Activated CD4-positive, alpha-beta T cell treated with anti-CD3 and anti-CD28 coated beads, Interleukin-2, Interleukin-4, amounts not matched to agents 100 ng/mL and 50 ng/mL, durations not matched to agents 16 hours and 8 hours (primary cell): ENCODE measurements at regions not wholly inside any gene's neighbourhood (a gene's known extent, or its start where the extent isn't known, plus 50 kb on each side); places are given as distances from the start of the nearest gene placed in this dataset.

Source experiments
- DNase-seq: peaks from one replicate; pipeline ENCODE4 v3.0.0-alpha.2; 2020; ENCODE audit warnings: low spot score

DNA sequence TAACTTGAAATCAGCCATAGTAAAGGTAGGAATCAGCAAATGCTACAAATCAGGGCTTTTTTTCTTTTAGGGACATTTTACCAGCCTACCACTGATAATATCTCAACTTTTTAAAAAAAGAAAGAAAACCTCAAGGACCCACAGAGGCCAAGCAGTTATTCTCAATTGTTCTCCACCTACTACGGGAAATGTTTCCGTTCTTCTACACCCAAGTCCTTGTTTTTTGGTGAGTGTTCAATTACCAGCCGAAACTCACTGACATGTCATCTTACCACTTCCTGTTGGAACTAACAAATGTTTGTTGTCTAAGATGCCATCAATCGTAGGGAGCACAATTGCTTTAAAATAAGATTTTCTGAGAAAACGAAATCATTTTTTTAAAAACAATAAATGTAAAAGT is 50.2 kb upstream of the CDK1 start:
- DNase-seq: peak; percentile 65

DNA sequence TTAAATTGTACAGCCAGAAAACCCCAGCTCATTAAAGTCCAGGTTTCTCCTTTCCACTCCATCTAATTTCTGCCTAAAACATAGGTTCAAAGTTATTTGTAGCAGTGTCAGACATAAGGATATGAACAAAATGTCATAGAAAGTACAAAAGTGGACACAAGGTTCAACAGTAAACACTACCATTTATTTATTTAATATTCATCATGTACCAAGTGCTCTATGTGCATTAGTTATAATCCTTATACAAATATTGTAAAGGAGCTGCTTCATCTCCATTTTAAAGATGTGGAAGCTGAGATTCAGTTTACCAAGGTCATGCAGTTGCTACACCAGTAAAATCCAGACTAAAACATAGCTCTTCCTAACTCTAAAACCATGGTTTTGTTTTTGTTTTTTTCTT is 52.0 kb upstream of the CDK1 start:
- DNase-seq: no peak

DNA sequence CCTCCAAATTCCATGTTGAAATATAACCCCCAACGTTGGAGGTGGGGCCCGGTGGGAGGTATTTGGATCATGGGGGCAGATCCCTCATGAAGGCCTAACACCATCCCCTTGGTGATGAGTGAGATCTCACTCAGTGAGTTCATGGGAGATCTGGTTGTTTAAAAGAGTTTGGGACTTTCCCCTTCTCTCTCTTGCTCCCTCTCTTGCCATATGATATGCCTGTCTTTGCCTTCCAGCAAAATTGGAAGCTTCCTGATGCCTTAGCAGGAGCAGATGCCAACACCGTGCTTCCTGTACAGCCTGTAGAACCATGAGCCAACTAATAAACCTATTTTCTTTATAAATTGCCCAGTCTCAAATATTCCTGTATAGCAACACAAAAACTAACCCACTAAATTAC is 55.7 kb upstream of the CDK1 start:
- no peak for DNase-seq

DNA sequence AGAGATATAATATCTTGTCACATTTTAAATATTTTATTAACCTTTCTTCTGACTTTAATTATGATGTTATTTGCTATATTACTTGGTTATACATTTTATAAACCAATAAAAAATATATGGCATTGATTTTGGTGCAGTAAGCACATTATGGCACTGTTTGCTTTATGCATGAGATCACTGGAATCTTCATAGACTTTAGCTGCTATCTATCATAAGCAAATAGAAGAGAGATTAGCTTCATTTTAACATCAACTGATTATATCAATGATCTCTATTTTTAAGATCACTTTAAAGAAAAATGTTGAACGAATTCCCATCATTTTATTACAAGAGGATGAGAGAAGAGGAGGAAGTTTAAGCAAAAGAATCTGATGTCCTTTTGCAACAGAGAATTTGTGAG is 58.6 kb upstream of the CDK1 start:
- DNase-seq: no peak

DNA sequence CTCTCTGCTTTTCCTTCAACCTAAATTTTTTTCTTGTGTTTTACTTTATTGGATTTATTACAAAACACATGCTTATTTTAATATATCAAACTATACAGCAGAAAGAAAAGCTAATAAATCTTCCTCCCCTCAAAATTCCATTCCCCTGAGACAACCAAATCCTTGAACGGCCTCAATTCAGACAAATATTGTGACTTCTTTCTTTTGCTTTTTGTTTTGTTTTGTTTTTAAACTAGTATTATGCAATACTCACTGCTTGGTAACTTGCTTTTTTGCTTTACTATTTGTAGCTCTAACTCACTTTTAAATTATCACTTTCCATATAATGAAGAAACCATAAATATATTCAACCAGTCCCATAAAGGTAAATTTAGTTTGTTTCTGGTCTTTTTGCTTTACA is 59.4 kb upstream of the CDK1 start:
- DNase-seq: no peak

DNA sequence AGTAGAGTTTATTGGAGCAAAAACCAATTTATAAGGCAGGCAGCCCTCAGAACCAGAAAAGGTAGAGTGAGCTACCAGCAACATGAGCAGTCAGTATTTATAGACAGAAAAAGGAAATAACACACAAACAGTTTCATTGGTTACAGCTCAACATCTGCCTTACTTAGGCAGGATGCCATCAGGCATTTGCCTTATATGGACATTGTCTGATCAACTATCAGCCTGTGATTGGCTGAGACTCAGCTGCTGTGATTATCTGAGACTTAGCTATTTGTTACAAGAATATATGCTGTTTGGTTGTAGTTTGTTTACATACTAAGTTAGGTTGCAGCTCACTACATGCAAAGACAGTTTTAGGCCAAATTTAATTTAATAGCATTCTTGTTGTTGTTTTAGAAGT is 60.4 kb upstream of the CDK1 start:
- no peak for DNase-seq

DNA sequence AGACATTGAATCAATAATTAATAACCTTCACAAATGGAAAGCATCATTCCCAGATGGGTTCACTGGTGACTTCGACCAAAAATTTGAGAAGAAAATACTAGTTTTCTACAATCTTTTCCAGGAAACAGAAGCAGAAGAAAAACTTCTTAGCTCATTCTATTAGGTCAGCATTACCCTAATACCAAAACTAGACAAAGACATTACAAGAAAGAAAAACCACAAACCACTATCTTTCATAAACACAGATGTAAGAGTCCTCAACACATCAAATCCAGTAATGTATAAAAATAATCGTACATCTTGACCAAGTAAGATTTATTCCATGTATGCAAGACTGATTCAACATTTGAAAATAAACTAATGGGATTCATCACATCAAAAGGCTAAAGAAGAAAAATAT is 64.0 kb upstream of the CDK1 start:
- DNase-seq: no peak

DNA sequence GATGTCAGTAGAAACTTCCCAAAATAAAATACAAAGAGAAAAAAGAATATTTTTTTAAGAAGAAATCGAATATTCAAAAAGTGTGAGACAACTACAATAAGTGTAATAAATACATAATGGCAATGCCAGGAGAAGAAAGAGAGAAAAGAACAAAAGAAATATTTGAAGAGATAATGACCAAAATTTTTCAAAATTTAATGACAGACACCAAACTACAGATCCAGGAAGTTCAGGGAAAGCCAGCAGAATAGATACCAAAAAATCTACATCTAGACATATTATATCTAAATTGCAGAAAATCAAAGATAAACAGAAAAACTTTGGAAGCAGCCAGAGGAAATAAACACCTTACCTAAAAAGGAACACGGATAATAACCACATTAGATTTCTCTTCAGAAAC is 66.8 kb upstream of the CDK1 start:
- no peak for DNase-seq

DNA sequence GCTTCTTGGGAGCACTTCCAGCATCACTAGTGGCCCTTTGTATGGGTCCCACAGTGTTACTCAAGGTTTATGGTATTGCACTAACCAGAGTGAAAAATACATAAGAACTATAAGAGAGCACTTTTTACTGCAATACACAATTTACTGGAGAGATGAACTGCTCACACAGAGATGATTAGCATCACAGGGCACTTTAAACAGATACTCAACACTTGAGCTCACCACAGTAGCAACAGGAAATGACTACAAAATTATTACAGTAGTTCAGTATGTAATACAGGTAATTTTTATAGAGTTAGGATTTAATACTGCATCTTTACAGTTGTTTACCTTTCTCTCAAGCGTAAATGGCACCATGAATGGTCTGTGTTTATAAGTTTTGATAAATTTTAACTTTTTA is 68.2 kb upstream of the CDK1 start:
- no peak for DNase-seq

DNA sequence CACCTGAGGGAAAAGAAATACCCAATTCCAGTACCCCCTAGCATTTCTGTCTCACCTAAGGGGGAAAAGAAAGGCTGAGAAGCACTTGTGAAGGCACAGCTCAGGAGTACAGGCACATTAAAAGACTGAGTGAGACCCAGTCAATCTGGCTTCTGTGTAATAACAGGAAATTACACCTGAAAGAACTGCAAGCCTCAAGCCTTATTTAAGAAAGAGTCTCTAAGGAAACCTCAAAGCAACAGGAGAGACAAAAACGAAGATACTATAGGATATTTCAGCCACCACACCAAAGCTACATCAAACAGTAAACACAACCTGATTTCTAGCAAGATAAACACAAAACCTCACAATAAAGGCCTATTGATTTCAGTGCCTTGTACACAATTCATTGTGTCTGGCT is 69.6 kb upstream of the CDK1 start:
- no peak for DNase-seq

DNA sequence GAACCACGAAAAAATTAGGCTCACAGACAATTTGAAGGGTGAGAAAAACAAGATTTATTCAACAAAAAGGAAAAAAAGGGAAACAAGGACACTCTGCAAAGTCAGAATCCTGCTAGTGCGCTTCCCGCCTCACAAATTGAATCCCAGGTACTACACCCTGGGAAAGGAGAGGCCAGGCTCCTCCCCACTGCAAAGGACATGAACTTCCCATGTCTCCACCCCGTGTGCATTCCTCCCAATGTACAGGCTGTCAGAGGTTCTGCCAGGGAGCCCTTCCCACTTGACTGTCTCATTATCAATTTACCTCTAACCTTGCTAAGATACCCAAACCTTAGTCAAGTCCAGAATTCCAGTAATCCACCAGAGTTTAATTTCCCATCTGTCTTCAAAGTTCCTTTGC is 70.4 kb upstream of the CDK1 start:
- no peak for DNase-seq

DNA sequence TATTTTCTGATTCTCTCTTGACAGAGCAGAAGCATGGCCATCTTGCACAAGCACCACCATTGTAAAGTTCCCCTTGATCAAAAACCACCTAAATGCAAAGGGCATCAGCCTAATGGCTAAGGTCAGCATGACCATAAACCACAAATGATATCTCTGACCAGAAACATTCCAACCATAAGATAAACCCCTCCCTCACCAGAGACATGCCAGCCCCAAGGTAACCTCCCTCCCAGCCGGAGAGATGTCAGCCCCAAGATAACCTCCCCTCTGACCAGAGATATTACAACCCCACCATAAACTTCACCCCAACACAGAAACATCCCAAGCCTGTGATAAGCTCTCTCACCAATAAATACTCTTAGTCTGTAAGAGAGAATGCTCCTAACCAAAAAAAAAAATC is 72.1 kb upstream of the CDK1 start:
- no peak for DNase-seq

DNA sequence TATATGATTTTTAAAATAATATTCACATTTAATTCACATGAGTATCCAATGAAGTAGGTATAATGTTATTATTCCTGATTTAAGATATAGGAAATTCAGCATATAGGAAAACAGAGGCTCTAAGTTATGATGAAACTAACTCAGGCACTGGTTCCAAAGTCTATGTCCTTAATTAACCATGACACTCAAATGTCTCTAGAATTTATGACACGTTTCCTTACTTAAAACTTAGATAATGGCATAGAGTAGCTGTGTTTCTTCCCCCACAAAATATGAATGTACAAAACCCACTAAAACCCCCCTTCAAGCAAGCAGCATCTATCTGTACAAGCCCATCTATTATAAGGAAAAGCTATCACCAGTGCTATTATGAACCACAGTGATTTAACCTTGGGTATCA is 72.9 kb upstream of the CDK1 start:
- DNase-seq: no peak

DNA sequence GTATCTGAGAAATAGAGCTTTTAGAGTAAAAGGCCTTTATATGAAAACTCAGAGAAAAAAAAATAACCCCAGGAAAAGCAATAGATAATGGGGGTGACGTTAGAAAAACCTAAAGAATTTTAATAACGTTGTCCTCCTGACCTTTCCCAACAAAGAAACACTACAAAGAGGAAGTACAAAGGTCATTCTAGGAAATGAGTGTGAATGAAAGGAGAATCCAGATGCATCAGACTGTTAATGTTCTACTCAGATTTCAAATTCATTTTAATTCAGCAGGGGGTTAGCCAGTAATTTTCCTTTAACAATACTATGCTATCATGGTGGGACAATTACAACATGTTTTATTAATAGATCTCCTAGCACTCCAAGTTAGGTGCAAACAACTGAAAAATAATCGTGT is 73.8 kb upstream of the CDK1 start:
- DNase-seq: no peak

DNA sequence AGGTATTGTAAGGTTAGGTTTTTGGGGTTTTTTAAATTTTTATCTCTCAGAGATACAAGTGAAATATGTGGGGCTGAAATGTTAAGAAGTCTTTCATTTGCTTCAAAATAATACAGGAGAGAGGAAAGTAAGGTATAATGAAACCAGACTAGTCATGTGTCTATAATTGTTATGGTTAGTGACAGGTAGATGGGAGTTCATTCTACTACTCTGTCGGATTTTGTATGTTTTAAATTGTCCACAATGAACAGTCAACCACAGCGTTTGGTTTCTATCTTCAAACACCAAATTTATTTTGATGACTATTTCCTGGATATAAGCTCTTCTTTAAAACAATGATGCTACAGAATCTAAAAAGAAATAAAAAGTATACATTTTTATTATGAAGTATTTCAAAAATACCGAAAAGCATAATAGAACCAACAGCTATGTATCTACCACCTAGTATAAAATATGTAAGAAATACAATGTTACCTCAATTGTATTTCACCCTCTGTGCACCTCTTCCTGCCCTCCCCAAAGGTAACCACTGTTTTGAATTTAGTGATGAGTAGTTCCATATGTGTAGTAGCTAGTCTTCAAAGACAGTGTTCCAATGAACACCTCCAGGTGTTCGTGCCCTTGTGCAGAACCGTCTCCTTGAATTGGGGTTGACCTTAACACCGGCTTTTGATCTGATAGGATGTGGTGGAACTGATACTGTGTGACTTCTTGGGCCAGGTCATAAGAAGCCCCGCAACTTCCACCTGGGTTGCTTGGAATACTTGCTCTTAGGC is 74.8 kb upstream of the CDK1 start:
- no peak for DNase-seq

DNA sequence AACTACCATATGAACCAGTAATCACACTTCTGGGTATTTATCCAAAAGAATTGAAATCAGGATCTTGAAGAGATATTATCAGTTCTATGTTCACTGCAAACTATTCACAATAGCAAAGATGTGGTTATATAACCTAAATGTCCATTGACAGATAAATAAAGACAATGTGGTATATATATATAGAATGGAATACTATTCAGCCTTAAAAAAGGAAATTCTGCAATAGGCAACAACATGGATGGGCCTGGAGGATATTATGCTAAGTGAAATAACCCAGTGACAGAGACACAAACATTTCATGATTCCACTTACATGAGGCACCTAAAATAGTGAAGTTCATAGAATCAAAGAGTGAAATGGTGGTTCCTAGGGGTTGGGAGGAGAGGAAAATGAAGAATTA is 90.6 kb upstream of the CDK1 start:
- no peak for DNase-seq

DNA sequence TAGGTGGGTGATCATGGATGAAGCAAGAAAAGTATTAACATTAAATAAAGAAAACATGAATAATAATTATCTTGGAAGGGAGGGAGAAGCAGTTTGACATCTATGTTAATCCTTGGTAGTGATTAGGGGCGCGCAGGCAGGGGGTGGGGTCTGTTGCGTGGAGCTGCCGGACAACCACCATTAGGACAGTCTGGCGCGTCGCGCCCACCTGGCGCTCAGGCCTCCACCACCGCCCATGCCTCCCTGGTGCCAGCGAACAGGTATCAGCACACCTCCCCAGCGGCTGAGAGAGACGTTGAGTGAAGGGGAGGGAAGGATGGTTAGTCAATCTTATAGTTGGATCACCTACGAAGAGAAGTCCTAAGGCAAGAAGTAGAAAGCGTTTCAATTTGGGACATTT is 94.2 kb upstream of the CDK1 start:
- no peak for DNase-seq

DNA sequence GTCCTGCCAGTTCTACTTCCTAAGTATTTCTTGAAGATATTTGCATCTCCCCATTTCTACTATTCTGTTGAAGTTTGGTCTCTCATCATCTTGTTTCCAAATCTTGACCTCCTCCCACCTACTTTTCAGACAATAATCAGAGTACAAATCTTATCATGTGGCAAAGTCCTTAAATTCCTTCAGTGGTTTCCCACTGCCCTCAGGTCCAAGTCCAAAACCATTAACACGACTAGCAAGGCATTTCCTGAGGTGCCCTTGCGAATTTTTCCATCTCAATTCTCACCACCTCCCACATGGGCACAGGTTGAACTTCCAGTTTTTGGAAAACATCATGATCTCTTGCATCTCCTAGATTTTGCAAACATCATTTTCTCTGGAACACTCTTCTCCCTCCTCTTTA is 97.2 kb upstream of the CDK1 start:
- no peak for DNase-seq

DNA sequence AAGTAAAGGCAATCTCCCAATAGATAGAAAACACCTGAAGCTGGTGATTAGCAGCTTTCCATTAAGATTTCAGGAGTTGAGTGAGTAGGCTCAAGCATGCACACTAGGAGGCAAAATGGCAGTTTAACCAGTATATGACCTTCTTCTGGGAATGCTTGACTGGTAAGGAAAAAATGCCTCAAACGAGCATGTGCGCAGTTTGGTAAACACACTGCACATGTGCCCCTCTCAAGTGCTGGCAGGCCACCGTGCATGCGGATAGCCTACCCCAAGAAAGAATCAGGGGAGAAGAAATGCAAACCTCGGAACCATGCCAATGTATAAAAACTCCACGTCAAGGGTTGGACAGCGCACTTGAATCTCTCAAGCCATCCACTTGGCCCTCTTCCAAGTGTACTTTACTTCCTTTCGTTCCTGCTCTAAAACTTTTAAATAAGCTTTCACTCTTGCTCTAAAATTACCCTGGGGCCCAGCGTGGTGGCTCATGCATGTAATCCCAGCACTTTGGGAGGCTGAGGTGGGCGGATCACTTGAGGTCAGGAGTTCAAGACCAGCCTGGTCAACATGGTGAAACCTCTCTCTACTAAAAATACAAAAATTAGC is 98.8 kb upstream of the CDK1 start:
- no peak for DNase-seq

DNA sequence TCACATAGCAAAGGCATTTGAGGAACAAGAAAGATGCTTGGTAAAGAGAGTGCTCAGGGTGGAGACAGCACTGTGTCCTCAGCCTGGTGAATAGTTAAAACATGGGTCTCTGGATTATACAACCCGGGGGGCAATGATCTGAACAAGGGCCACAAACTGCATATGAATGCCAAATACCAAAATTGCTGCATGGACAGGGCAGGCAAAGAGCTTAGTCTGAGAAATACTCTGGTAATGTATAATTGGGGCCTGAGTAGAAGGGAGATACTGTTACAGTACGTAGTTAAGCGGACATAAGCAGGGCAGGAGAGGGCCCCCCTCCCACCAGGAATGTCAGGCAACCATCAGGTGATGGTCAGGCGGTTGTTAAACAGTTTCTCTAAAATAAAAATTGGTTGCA is 99.3 kb upstream of the CDK1 start:
- no peak for DNase-seq

DNA sequence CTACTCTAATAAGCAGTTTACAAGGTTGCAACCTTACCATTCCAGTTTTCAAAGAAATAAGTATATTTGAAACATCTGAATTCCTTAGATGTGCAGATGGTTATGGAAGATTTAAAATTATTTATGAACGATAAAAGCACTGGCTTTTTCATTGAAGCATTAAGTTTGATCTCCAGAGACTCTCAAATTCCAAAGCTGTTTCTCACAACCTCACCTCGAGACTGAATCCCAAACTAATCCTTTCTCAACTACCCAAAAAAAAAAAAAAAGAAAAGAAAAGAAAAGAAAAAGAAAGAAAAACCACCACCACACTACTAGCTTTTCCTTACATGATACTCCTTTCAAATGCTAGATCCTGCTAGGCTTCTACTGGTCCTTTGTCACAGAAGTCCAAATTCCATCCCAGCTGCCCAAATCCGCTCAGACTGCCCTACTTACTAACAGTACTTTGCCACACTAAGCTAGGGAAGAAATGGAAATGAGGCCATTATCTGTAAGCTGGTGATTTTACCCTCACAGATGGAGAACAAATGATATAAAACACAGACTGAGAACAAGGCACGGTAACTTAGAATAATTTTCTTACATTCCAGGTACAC is 100.6 kb upstream of the CDK1 start:
- DNase-seq: no peak

DNA sequence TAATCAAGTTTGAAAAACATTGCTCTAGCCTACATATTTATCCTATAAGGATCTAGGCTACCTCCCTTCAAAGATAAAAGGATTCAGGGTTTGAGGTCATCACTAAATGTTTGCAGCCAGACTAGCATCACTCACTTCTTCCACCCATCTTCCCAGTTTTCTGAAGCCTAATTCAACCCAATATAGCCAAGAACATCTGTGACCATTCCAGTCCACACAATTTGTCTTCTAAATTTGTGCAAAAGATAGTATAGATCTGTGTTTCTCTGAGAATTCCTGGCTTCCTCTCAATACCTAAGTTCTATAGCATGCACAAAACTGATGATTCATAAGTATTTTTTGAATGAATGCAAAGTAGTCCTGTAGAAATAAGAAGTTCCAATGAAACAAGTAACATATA is 103.0 kb upstream of the CDK1 start:
- no peak for DNase-seq

DNA sequence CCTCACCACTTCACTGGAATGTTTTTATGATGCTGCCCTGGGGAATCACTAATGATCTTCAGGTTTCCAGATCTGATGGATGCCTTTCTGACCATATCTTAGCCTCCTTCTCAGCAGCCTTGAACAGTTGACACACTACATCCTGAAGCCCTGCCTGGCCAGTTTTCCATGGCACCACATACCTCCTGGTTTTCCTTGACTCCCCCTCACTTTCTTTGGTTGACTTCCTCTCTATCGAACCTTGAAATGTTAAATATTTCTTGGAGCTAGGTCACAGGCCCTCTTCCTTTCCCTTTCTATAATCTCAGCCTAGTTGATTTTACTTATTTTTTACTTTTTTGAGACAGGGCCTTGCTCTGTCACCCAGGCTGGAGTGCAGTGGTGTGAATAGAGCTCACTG is 108.8 kb upstream of the CDK1 start:
- DNase-seq: no peak

DNA sequence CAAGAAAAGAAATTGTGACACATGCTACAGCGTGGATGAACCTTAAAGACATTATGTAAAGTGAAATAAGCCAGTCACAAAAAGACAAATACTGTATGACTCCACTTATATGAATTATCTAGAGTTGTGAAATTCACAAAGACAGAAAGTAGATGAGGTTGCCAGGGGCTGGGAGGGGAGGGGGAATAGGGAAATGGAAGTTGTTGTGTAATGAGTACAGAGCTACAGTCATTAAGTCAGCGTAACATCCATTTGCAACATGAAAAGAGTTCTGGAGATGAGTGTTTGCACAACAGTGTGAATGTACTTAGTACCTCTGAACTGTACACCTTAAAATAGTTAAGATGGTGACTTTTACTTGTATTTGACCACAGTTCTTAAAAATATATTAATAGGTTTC is 112.1 kb upstream of the CDK1 start:
- DNase-seq: no peak
